ENCODE measurements at regions not wholly inside any gene's neighbourhood (a gene's known extent, or its start where the extent isn't known, plus 50 kb on each side); places are given as distances from the start of the nearest gene placed in this dataset.

- Histone ChIP-seq H2AFZ (ENCODE audit: insufficient read depth, low read depth, low read length, poor library complexity, severe bottlenecking) (no peak overlapping the region), H3K9me3 (ENCODE audit: control extremely low read depth in 1 of 3, control insufficient read depth in 2 of 3, insufficient read depth in 1 of 3, low read length in 2 of 3) (peaks cover 0 to 19% (median 0%) of the 10 kb centered on the region in 3 donors), H3K4me3 (ENCODE audit: control extremely low read depth in 1 of 5, extremely low read depth in 1 of 5, insufficient read depth in 1 of 5, low read depth in 2 of 5, low read length in 4 of 5) (no peak overlapping the region), H3K27ac (ENCODE audit: low read length in 2 of 2) (no peak overlapping the region), H3K79me2 (ENCODE audit: control insufficient read depth, insufficient read depth, low read length) (no peaks in the 10 kb centered on the region), H3K4me1 (ENCODE audit: control insufficient read depth in 2 of 2, insufficient read depth in 2 of 2, low read length in 2 of 2) (peaks cover 10 to 12% of the 10 kb centered on the region in 2 donors), H3K27me3 (replicated peaks in 1 of 4; ENCODE audit: control extremely low read depth in 1 of 4, control insufficient read depth in 3 of 4, insufficient read depth in 4 of 4, low read length in 3 of 4) (peaks cover 0 to 16% (median 2%) of the 10 kb centered on the region in 4 experiments), H3K9ac (ENCODE audit: low read length) (no peak overlapping the region), H4K20me1 (ENCODE audit: control insufficient read depth, insufficient read depth, low read length, poor library complexity, severe bottlenecking) (no peaks in the 10 kb centered on the region), H3K36me3 (replicated peaks in 1 of 2; ENCODE audit: control extremely low read depth in 1 of 2, control insufficient read depth in 1 of 2, extremely low read depth in 1 of 2, insufficient read depth in 2 of 2, low read length in 1 of 2) (no peaks in the 10 kb centered on the region), H3K4me2 (replicated peaks; ENCODE audit: low read depth, low read length, poor library complexity, severe bottlenecking) (no peak overlapping the region)
- H3K4me3 Mint-ChIP-seq: no peak overlapping the region
- DNase-seq: no peak
- intact Hi-C loops (cut with micrococcal nuclease): no loop called here
- peaks cover 8% of the 10 kb centered on the region for H3K4me1 Mint-ChIP-seq
- WGBS (ENCODE audit: insufficient coverage): 94% methylated on average over 12 of the region's 12 CpGs
- H3K27me3 Mint-ChIP-seq: peaks cover 10% of the 10 kb centered on the region
- no peak overlapping the region for H3K27ac Mint-ChIP-seq
- TF ChIP-seq CTCF (IDR thresholded peaks at IDR 0.05) (no peak), EZH2 (IDR thresholded peaks at IDR 0.05; ENCODE audit: borderline replicate concordance, insufficient read depth, low read depth, low read length, poor library complexity, severe bottlenecking) (no peak)
- no peaks in the 10 kb centered on the region for H3K9me3 Mint-ChIP-seq (ENCODE audit: insufficient read depth)
- CTCF ChIA-PET: interaction anchor here (0.7 kb wide), 1 partner anchor 13 kb away, joined by 3 read pairs; no protein-coding TSS in a partner anchor
- no peak for ATAC-seq (ENCODE audit: low read depth)
- POLR2A ChIA-PET: no interaction called here
Measured at GRCh38 chr17:83190004-83190385, 110.6 kb downstream of the METRNL start.

GRCh38 chr17:83190601-83191387 lies 111.4 kb downstream of the METRNL start:
- H3K27me3 Mint-ChIP-seq: peaks cover 10% of the 10 kb centered on the region
- peaks cover 10 to 12% of the 10 kb centered on the region in 2 donors for H3K4me1 ChIP-seq (ENCODE audit: control insufficient read depth in 2 of 2, insufficient read depth in 2 of 2, low read length in 2 of 2)
- no peak overlapping the region for H3K4me2 ChIP-seq (replicated peaks; ENCODE audit: low read depth, low read length, poor library complexity, severe bottlenecking)
- H3K9ac ChIP-seq (ENCODE audit: low read length): no peak overlapping the region
- CTCF ChIA-PET: no interaction called here
- intact Hi-C loops (cut with micrococcal nuclease): no loop called here
- H4K20me1 ChIP-seq (ENCODE audit: control insufficient read depth, insufficient read depth, low read length, poor library complexity, severe bottlenecking): no peaks in the 10 kb centered on the region
- DNase-seq: no peak
- no peak overlapping the region for H2AFZ ChIP-seq (ENCODE audit: insufficient read depth, low read depth, low read length, poor library complexity, severe bottlenecking)
- H3K79me2 ChIP-seq (ENCODE audit: control insufficient read depth, insufficient read depth, low read length): no peaks in the 10 kb centered on the region
- H3K27me3 ChIP-seq (replicated peaks in 1 of 4; ENCODE audit: control extremely low read depth in 1 of 4, control insufficient read depth in 3 of 4, insufficient read depth in 4 of 4, low read length in 3 of 4): peaks cover 0 to 21% (median 2%) of the 10 kb centered on the region in 4 experiments
- no peaks in the 10 kb centered on the region for H3K36me3 ChIP-seq (replicated peaks in 1 of 2; ENCODE audit: control extremely low read depth in 1 of 2, control insufficient read depth in 1 of 2, extremely low read depth in 1 of 2, insufficient read depth in 2 of 2, low read length in 1 of 2)
- no peaks in the 10 kb centered on the region for H3K9me3 Mint-ChIP-seq (ENCODE audit: insufficient read depth)
- peaks cover 0 to 17% (median 0%) of the 10 kb centered on the region in 3 donors for H3K9me3 ChIP-seq (ENCODE audit: control extremely low read depth in 1 of 3, control insufficient read depth in 2 of 3, insufficient read depth in 1 of 3, low read length in 2 of 3)
- ATAC-seq (ENCODE audit: low read depth): no peak
- H3K4me1 Mint-ChIP-seq: peaks cover 8% of the 10 kb centered on the region
- WGBS (ENCODE audit: insufficient coverage): 83% methylated on average over 18 of the region's 21 CpGs
- H3K4me3 ChIP-seq (ENCODE audit: control extremely low read depth in 1 of 5, extremely low read depth in 1 of 5, insufficient read depth in 1 of 5, low read depth in 2 of 5, low read length in 4 of 5): no peak overlapping the region
- H3K27ac ChIP-seq (ENCODE audit: low read length in 2 of 2): no peak overlapping the region
- TF ChIP-seq CTCF (IDR thresholded peaks at IDR 0.05): no peak
- TF ChIP-seq EZH2 (IDR thresholded peaks at IDR 0.05; ENCODE audit: borderline replicate concordance, insufficient read depth, low read depth, low read length, poor library complexity, severe bottlenecking): no peak
- H3K27ac Mint-ChIP-seq: no peak overlapping the region
- POLR2A ChIA-PET: no interaction called here
- H3K4me3 Mint-ChIP-seq: no peak overlapping the region

All from B cell (primary cell).